Thyroid gland (tissue), 4 donors: ENCODE measurements at regions not wholly inside any gene's neighbourhood (a gene's known extent, or its start where the extent isn't known, plus 50 kb on each side); places are given as distances from the start of the nearest gene placed in this dataset.

Source experiments
- CTCF ChIP-seq, 6 experiments: fragments of 200-600 bp in 3 of 6; fragments of 450-650 bp in 3 of 6; sonication (generic) in 3 of 6; IDR thresholded peaks; one replicate each; pipeline ENCODE4 v1.5.1; 2016 to 2019; ENCODE audit warnings: antibody characterized with exemption in 6 of 6, mild to moderate bottlenecking in 2 of 6, inconsistent platforms in 1 of 6, moderate library complexity in 1 of 6
- POLR2A ChIP-seq, 2 donors: fragments of 450-650 bp; IDR thresholded peaks; one replicate each; pipeline ENCODE4 v1.6.1; 2017; ENCODE audit warnings: antibody characterized with exemption in 2 of 2, mild to moderate bottlenecking in 2 of 2, moderate library complexity in 1 of 2

- no peak for TF ChIP-seq CTCF (IDR thresholded peaks at IDR 0.05)
- TF ChIP-seq POLR2A (IDR thresholded peaks at IDR 0.05), result no peak
Measured at GRCh38 chr5:40112875-40113274, 566.8 kb upstream of the PTGER4 start.
